Activated CD4-positive, alpha-beta memory T cell treated with anti-CD3 and anti-CD28 coated beads, Interleukin-2, amount 10 ng/mL, durations not matched to agents 7 days and 5 days (primary cell): ENCODE measurements at regions not wholly inside any gene's neighbourhood (a gene's known extent, or its start where the extent isn't known, plus 50 kb on each side); places are given as distances from the start of the nearest gene placed in this dataset.
"Not testable (repeated sequence)": the region's sequence is repeated elsewhere in the genome, so short reads cannot be mapped to it uniquely, and the experiment has no call there.

ENCODE experiments used
- CTCF ChIA-PET: fragments of 350-600 bp; sonication (Branson Sonifier 250); formaldehyde crosslinking; loops from one replicate; lab custom pipeline; 2021; ENCODE audit warnings: antibody characterized with exemption, inconsistent platforms; lab: Charles Lee
- POLR2A ChIA-PET: fragments of 350-600 bp; sonication (Branson Sonifier 250); formaldehyde crosslinking; loops from one replicate; lab custom pipeline; 2021; ENCODE audit warnings: antibody characterized with exemption; lab: Charles Lee
- DNase-seq: peaks from one replicate; pipeline ENCODE4 v3.0.0-alpha.2; 2020
- H3K27ac Mint-ChIP-seq: one replicate; pipeline ENCODE4 v1.8.0; 2021; ENCODE audit warnings: mild to moderate bottlenecking, mixed read lengths
- H3K27me3 Mint-ChIP-seq: one replicate; pipeline ENCODE4 v1.8.0; 2021; ENCODE audit warnings: mixed read lengths
- H3K36me3 Mint-ChIP-seq: one replicate; pipeline ENCODE4 v1.8.0; 2021; ENCODE audit warnings: low read depth, mixed read lengths
- H3K4me1 Mint-ChIP-seq: one replicate; pipeline ENCODE4 v1.8.0; 2021; ENCODE audit warnings: mixed read lengths
- H3K4me3 Mint-ChIP-seq: one replicate; pipeline ENCODE4 v1.8.0; 2021; ENCODE audit warnings: mild to moderate bottlenecking, mixed read lengths
- H3K9me3 Mint-ChIP-seq: one replicate; pipeline ENCODE4 v1.8.0; 2021; ENCODE audit warnings: mixed read lengths

- Mint-ChIP-seq H3K4me1 (peaks cover 9% of the 10 kb centered on the region), H3K27me3 (no peaks in the 10 kb centered on the region), H3K4me3 (no peak overlapping the region), H3K9me3 (peaks cover 15% of the 10 kb centered on the region), H3K27ac (no peak overlapping the region), H3K36me3 (peaks cover 6% of the 10 kb centered on the region)
- ChIA-PET CTCF (no interaction called here), POLR2A (no interaction called here)
- no peak for DNase-seq
Observed at GRCh38 chr6:140747114-140747513, 1372.7 kb upstream of the CITED2 start.

DNA sequence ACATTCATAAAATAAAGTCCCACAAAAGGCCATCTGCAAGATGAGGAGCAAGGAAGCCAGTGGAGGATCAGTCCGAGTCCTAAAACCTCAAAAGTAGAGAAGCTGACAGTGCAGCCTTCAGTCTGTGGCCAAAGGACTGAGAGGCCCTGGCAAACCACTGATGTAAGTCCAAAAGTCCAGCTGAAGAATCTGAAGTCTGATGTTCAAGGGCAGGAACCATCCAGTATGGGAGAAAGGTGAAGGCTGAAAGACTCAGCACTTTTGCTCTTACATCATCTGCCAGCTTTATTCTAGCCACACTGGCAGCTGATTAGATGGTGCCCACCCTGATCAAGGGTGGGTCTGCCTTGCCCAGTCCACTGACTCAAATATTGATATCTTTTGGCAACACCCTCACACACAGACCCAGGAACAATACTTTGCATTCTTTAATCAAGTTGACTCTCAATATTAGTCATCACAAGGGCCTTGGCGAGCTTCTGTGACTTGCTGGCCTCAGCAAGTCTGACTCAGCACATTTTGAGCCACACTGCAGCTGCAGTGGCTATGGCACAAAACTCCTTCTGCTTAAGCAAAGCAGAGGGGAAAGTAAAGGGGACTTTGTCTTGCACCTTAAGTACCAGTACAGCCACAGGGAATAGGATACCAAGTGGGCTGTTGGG lies 1370.3 kb upstream of the CITED2 start:
- Mint-ChIP-seq H3K27ac (no peak overlapping the region), H3K4me1 (peaks cover 9% of the 10 kb centered on the region), H3K36me3 (peaks cover 6% of the 10 kb centered on the region), H3K4me3 (no peak overlapping the region), H3K9me3 (peaks cover 11% of the 10 kb centered on the region), H3K27me3 (no peaks in the 10 kb centered on the region)
- no peak for DNase-seq
- CTCF ChIA-PET = no interaction called here
- POLR2A ChIA-PET = no interaction called here

DNA sequence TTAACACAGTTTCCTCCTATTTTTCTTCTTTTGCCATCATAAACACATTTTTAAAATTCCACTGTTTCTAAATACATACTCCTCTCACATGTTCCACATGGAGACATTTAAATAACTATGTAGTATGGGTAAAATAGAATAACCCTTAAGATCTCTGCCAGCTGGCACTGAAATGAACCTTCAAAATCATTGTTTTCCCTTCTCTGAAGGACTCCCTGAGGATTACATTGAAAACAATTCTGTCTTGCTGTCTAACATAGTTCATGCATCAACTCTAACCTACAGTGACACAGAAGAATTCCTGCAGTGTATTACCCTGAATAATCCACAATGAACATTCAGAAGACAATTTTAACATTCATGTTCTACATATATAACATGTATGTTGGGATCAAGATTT lies 1361.8 kb upstream of the CITED2 start:
- CTCF ChIA-PET = no interaction called here
- Mint-ChIP-seq H3K36me3 (no peaks in the 10 kb centered on the region), H3K27me3 (peaks cover 1% of the 10 kb centered on the region), H3K4me3 (no peak overlapping the region), H3K9me3 (no peaks in the 10 kb centered on the region), H3K27ac (no peak overlapping the region), H3K4me1 (no peaks in the 10 kb centered on the region)
- no peak for DNase-seq
- POLR2A ChIA-PET = no interaction called here

DNA sequence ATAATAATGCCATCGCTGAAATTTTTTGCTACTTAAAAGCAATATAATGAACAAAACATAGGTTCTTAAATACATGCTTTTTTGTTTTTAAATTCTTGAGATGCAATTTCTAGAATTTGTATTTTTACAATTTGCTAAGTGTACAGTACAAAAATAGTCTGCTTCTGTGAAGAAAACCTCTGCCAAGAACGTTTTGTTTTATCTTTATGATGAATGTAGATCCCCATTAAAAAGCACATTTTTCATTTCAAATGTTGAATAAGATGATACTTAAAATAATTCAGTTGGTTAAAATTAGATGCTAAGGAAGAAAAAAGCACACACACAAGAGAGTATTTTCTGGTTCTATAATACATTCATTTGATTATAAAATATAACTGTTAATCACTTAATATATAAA lies 1358.5 kb upstream of the CITED2 start:
- H3K4me1 Mint-ChIP-seq = peaks cover 3% of the 10 kb centered on the region
- H3K36me3 Mint-ChIP-seq = no peaks in the 10 kb centered on the region
- no peak for DNase-seq
- no peaks in the 10 kb centered on the region for H3K9me3 Mint-ChIP-seq
- no peak overlapping the region for H3K27ac Mint-ChIP-seq
- peaks cover 1% of the 10 kb centered on the region for H3K27me3 Mint-ChIP-seq
- CTCF ChIA-PET = no interaction called here
- H3K4me3 Mint-ChIP-seq = no peak overlapping the region
- POLR2A ChIA-PET = no interaction called here

GRCh38 chr6:140732155-140732554 lies 1357.7 kb upstream of the CITED2 start:
- DNase-seq = no peak
- CTCF ChIA-PET = no interaction called here

DNA sequence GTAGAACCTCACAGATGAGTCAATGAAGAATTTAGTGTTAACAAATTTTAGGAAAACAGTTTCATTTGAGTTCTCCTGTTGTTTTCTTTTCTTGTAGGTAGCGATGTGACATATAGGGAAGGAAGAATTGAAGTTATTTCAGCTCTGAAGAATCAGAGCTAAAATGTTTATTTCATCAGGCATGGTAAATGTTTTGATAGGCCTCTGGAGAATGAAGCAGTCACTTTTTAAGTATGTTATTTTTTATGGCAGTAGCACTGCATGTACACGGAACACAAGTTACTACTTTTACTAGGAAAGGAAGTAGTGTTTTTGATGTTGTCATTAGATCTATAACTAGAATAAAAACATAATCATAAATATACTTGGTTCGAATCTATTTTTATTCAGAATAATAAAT lies 1357.3 kb upstream of the CITED2 start:
- DNase-seq = no peak
- Mint-ChIP-seq H3K27ac (no peak overlapping the region), H3K27me3 (no peaks in the 10 kb centered on the region), H3K9me3 (no peaks in the 10 kb centered on the region), H3K36me3 (no peaks in the 10 kb centered on the region), H3K4me1 (peaks cover 3% of the 10 kb centered on the region), H3K4me3 (no peak overlapping the region)
- POLR2A ChIA-PET = no interaction called here
- CTCF ChIA-PET = no interaction called here

More at GRCh38 chr6:140732155-140732554, 1357.7 kb upstream of the CITED2 start:
- Mint-ChIP-seq H3K4me1 (peaks cover 3% of the 10 kb centered on the region), H3K9me3 (no peaks in the 10 kb centered on the region), H3K27me3 (no peaks in the 10 kb centered on the region), H3K4me3 (no peak overlapping the region), H3K36me3 (no peaks in the 10 kb centered on the region), H3K27ac (no peak overlapping the region)
- POLR2A ChIA-PET = no interaction called here

GRCh38 chr6:140729521-140729920 lies 1355.1 kb upstream of the CITED2 start:
- Mint-ChIP-seq H3K27me3 (no peaks in the 10 kb centered on the region), H3K4me3 (no peak overlapping the region), H3K36me3 (no peaks in the 10 kb centered on the region), H3K9me3 (no peaks in the 10 kb centered on the region), H3K27ac (no peak overlapping the region), H3K4me1 (peaks cover 3% of the 10 kb centered on the region)
- POLR2A ChIA-PET = no interaction called here
- DNase-seq = no peak
- CTCF ChIA-PET = no interaction called here

DNA sequence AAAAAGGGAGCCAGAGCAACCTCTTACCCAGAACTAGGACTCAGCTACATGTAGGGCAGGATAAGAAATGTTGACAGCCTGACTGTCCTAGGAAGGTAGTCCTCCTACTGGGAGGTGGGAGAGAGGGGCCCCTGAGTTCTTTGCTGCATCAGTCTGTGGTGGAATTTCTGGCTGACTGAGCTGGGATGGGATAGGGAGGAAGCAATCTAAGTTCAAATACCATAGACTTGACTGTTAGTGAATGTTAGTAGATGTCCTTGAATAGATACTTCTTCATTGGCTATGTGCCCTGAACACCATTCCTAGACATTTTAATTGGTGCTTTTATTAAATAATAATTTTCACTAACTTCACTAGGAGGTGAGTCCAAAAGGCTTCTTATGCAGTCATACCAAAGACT lies 1343.6 kb upstream of the CITED2 start:
- DNase-seq = no peak
- Mint-ChIP-seq H3K4me1 (no peaks in the 10 kb centered on the region), H3K4me3 (no peak overlapping the region), H3K9me3 (peaks cover 1% of the 10 kb centered on the region), H3K27ac (no peak overlapping the region), H3K36me3 (no peaks in the 10 kb centered on the region), H3K27me3 (peaks cover 2% of the 10 kb centered on the region)
- ChIA-PET CTCF (no interaction called here), POLR2A (no interaction called here)

GRCh38 chr6:140713495-140713894 lies 1339.0 kb upstream of the CITED2 start:
- Mint-ChIP-seq H3K9me3 (no peaks in the 10 kb centered on the region), H3K27me3 (no peaks in the 10 kb centered on the region), H3K4me3 (no peak overlapping the region), H3K27ac (no peak overlapping the region), H3K4me1 (no peaks in the 10 kb centered on the region), H3K36me3 (no peaks in the 10 kb centered on the region)
- DNase-seq = no peak
- POLR2A ChIA-PET = no interaction called here
- CTCF ChIA-PET = no interaction called here

DNA sequence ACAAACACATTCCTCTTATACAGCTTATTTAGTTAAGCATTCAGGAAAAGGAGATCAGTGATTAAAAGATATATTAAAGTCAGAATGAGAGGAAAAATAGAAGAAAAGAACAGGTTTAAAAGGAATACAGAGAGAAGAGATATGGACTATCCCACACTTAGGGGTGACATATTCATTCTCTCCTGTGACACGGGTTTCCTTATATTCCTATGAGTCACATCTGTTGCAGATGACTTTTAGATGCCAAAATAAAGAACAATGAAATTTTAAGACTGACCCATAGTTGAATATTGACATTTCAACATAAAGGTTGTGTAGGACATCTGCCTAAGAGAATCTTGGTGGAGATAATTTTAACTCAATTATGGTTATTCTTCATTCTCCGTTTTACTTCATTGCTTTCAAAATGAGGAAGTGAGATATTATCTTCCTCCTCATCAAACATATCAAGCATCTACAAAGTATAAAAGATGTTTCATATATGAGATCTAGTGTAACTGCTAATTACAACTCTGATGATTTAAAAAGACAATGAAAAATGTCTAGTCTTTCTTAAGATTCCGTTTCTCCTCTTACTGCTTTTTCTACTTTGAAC lies 1336.7 kb upstream of the CITED2 start:
- POLR2A ChIA-PET = no interaction called here
- no peaks in the 10 kb centered on the region for H3K36me3 Mint-ChIP-seq
- no peak for DNase-seq
- no peak overlapping the region for H3K4me3 Mint-ChIP-seq
- no peaks in the 10 kb centered on the region for H3K4me1 Mint-ChIP-seq
- no peak overlapping the region for H3K27ac Mint-ChIP-seq
- no peaks in the 10 kb centered on the region for H3K9me3 Mint-ChIP-seq
- H3K27me3 Mint-ChIP-seq = no peaks in the 10 kb centered on the region
- CTCF ChIA-PET = no interaction called here

DNA sequence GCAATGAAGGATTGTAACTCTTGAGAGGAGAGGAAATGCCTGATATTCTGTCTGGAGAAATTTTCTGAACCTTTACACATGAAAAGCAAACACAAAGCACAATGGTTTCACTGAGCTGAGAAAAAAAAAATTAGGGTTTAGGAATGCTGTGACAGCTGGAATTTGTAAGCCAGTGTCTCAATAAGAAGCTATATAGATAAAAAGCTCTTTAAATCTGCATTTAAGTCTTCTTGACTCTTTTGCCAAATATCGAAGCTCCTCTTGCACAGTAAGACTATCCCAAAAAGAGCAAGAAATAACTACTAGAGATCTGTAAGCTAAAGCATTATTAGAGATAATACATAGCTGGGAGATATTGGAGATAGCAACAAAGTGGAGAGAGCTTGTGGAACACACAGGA lies 1334.0 kb upstream of the CITED2 start:
- H3K36me3 Mint-ChIP-seq = no peaks in the 10 kb centered on the region
- peaks cover 1% of the 10 kb centered on the region for H3K9me3 Mint-ChIP-seq
- POLR2A ChIA-PET = no interaction called here
- no peak for DNase-seq
- no peaks in the 10 kb centered on the region for H3K4me1 Mint-ChIP-seq
- no peak overlapping the region for H3K27ac Mint-ChIP-seq
- no peaks in the 10 kb centered on the region for H3K27me3 Mint-ChIP-seq
- CTCF ChIA-PET = no interaction called here
- no peak overlapping the region for H3K4me3 Mint-ChIP-seq

GRCh38 chr6:140704008-140704407 lies 1329.6 kb upstream of the CITED2 start:
- H3K27ac Mint-ChIP-seq, H3K27me3 Mint-ChIP-seq, CTCF ChIA-PET, POLR2A ChIA-PET, H3K4me1 Mint-ChIP-seq, H3K9me3 Mint-ChIP-seq, DNase-seq, H3K36me3 Mint-ChIP-seq, H3K4me3 Mint-ChIP-seq: not testable (repeated sequence)

GRCh38 chr6:140697585-140697984 lies 1323.1 kb upstream of the CITED2 start:
- CTCF ChIA-PET = no interaction called here
- Mint-ChIP-seq H3K27me3 (no peaks in the 10 kb centered on the region), H3K4me1 (no peaks in the 10 kb centered on the region), H3K36me3 (no peaks in the 10 kb centered on the region), H3K4me3 (no peak overlapping the region), H3K9me3 (no peaks in the 10 kb centered on the region), H3K27ac (no peak overlapping the region)
- DNase-seq = no peak
- POLR2A ChIA-PET = no interaction called here
